Ascending aorta (tissue), 2 donors: ENCODE measurements at regions not wholly inside any gene's neighbourhood (a gene's known extent, or its start where the extent isn't known, plus 50 kb on each side); places are given as distances from the start of the nearest gene placed in this dataset.
"Not testable (repeated sequence)": the region's sequence is repeated elsewhere in the genome, so short reads cannot be mapped to it uniquely, and the experiment has no call there.

ENCODE experiments used
- DNase-seq, 2 donors: peaks; one replicate each; pipeline ENCODE4 v3.0.0-alpha.2; 2019; ENCODE audit warnings: low spot score in 2 of 2
- H3K27ac ChIP-seq, 2 donors: fragments of 200-600 bp; sonication (generic); one replicate each; pipeline ENCODE4 v1.5.1; 2016 to 2017; ENCODE audit warnings: mild to moderate bottlenecking in 1 of 2
- H3K27me3 ChIP-seq: fragments of 200-600 bp; sonication (generic); one replicate; pipeline ENCODE4 v1.5.1; 2017
- H3K36me3 ChIP-seq, 2 donors: fragments of 200-600 bp; sonication (generic); one replicate each; pipeline ENCODE4 v1.5.1; 2016
- H3K4me1 ChIP-seq, 2 donors: fragments of 200-600 bp; sonication (generic); one replicate each; pipeline ENCODE4 v1.5.1; 2016 to 2017; ENCODE audit warnings: mild to moderate bottlenecking in 1 of 2
- H3K4me3 ChIP-seq, 2 donors: fragments of 200-600 bp; sonication (generic); one replicate each; pipeline ENCODE4 v1.5.1; 2016 to 2017; ENCODE audit warnings: mild to moderate bottlenecking in 1 of 2
- H3K9me3 ChIP-seq, 2 donors: fragments of 200-600 bp; sonication (generic); one replicate each; pipeline ENCODE4 v1.5.1; 2016
- CTCF ChIP-seq, 3 experiments: fragments of 200-600 bp in 2 of 3; fragments of 450-650 bp in 1 of 3; sonication (generic) in 2 of 3; IDR thresholded peaks; one replicate each; pipeline ENCODE4 v1.5.1; 2016 to 2019; ENCODE audit warnings: antibody characterized with exemption in 3 of 3, mild to moderate bottlenecking in 1 of 3, moderate library complexity in 1 of 3
- intact Hi-C: fragments of 100-400 bp; cut with DNase I; formaldehyde crosslinking; loops from one replicate; pipeline ENCODE4 v1.15.1; 2023

- Histone ChIP-seq H3K27me3 (no peaks in the 10 kb centered on the region), H3K27ac (no peak overlapping the region), H3K36me3 (no peaks in the 10 kb centered on the region), H3K9me3 (no peaks in the 10 kb centered on the region), H3K4me1 (no peaks in the 10 kb centered on the region), H3K4me3 (no peak overlapping the region)
- intact Hi-C loops: no loop called here
- DNase-seq: no peak
- TF ChIP-seq CTCF (IDR thresholded peaks at IDR 0.05): no peak
Observed at GRCh38 chr6:112939563-112939962, 592.4 kb downstream of the RFPL4B start.

- intact Hi-C loops: no loop called here
- H3K4me3 ChIP-seq: no peak overlapping the region
- no peak for DNase-seq
- H3K36me3 ChIP-seq: no peaks in the 10 kb centered on the region
- H3K27me3 ChIP-seq: no peaks in the 10 kb centered on the region
- H3K9me3 ChIP-seq: no peaks in the 10 kb centered on the region
- no peaks in the 10 kb centered on the region for H3K4me1 ChIP-seq
- no peak for TF ChIP-seq CTCF (IDR thresholded peaks at IDR 0.05)
- no peak overlapping the region for H3K27ac ChIP-seq
Observed at GRCh38 chr6:112941613-112942012, 594.5 kb downstream of the RFPL4B start.

- DNase-seq: no peak
Observed at GRCh38 chr6:112946051-112946450, 598.9 kb downstream of the RFPL4B start.

GRCh38 chr6:112947507-112947906 is 600.4 kb downstream of the RFPL4B start:
- no peaks in the 10 kb centered on the region for H3K36me3 ChIP-seq
- H3K27me3 ChIP-seq: no peaks in the 10 kb centered on the region
- H3K9me3 ChIP-seq: no peaks in the 10 kb centered on the region
- H3K4me1 ChIP-seq: no peaks in the 10 kb centered on the region
- no peak overlapping the region for H3K4me3 ChIP-seq
- H3K27ac ChIP-seq: no peak overlapping the region
- intact Hi-C loops: no loop called here
- no peak for DNase-seq
- TF ChIP-seq CTCF (IDR thresholded peaks at IDR 0.05): no peak

More at GRCh38 chr6:112946051-112946450, 598.9 kb downstream of the RFPL4B start:
- Histone ChIP-seq H3K4me3 (no peak overlapping the region), H3K36me3 (no peaks in the 10 kb centered on the region), H3K4me1 (no peaks in the 10 kb centered on the region), H3K9me3 (no peaks in the 10 kb centered on the region), H3K27ac (no peak overlapping the region), H3K27me3 (no peaks in the 10 kb centered on the region)
- intact Hi-C loops: no loop called here
- no peak for TF ChIP-seq CTCF (IDR thresholded peaks at IDR 0.05)

GRCh38 chr6:112951829-112952228 is 604.7 kb downstream of the RFPL4B start:
- no peaks in the 10 kb centered on the region for H3K9me3 ChIP-seq
- H3K27ac ChIP-seq: no peak overlapping the region
- no peak overlapping the region for H3K4me3 ChIP-seq
- intact Hi-C loops: no loop called here
- no peak for DNase-seq
- H3K27me3 ChIP-seq: no peaks in the 10 kb centered on the region
- H3K4me1 ChIP-seq: no peaks in the 10 kb centered on the region
- no peak for TF ChIP-seq CTCF (IDR thresholded peaks at IDR 0.05)
- no peaks in the 10 kb centered on the region for H3K36me3 ChIP-seq

GRCh38 chr6:112955743-112956142 is 608.6 kb downstream of the RFPL4B start:
- H3K27me3 ChIP-seq, H3K9me3 ChIP-seq, H3K4me1 ChIP-seq, H3K4me3 ChIP-seq, intact Hi-C loops, H3K27ac ChIP-seq, H3K36me3 ChIP-seq, DNase-seq: not testable (repeated sequence)
